ENCODE measurements at regions not wholly inside any gene's neighbourhood (a gene's known extent, or its start where the extent isn't known, plus 50 kb on each side); places are given as distances from the start of the nearest gene placed in this dataset.
"Not testable (repeated sequence)": the region's sequence is repeated elsewhere in the genome, so short reads cannot be mapped to it uniquely, and the experiment has no call there.

- no peaks in the 10 kb centered on the region for H3K4me1 ChIP-seq
- no peak for TF ChIP-seq CTCF (IDR thresholded peaks at IDR 0.05; ENCODE audit: insufficient read depth in 1 of 2, low read depth in 1 of 2, low read length in 1 of 2, severe bottlenecking in 1 of 2, unreplicated experiment in 1 of 2)
- DNase-seq: no peak
- H3K4me1 Mint-ChIP-seq (ENCODE audit: low read depth, unreplicated experiment): no peaks in the 10 kb centered on the region
- peaks cover 4% of the 10 kb centered on the region for H3K27me3 Mint-ChIP-seq (ENCODE audit: insufficient read depth, unreplicated experiment)
- H3K36me3 Mint-ChIP-seq (ENCODE audit: insufficient read depth, unreplicated experiment): no peaks in the 10 kb centered on the region
- H3K27me3 ChIP-seq (replicated peaks; ENCODE audit: control insufficient read depth, insufficient read depth, low read length): no peaks in the 10 kb centered on the region
- H3K27ac Mint-ChIP-seq (ENCODE audit: unreplicated experiment): no peak overlapping the region
- no peak overlapping the region for H3K4me3 ChIP-seq (ENCODE audit: low read depth, low read length)
- ChIA-PET CTCF (no interaction called here), POLR2A (no interaction called here)
- no peaks in the 10 kb centered on the region for H3K9me3 ChIP-seq
- no TSS peak for BruUV-seq (replicated peaks)
- H3K9me3 Mint-ChIP-seq (ENCODE audit: unreplicated experiment): no peaks in the 10 kb centered on the region
- intact Hi-C loops (cut with micrococcal nuclease; ENCODE audit: unreplicated experiment): no loop called here
- H3K4me3 Mint-ChIP-seq (ENCODE audit: unreplicated experiment): no peak overlapping the region
- H3K36me3 ChIP-seq (ENCODE audit: control insufficient read depth, insufficient read depth, low read length): no peaks in the 10 kb centered on the region
Observed at GRCh38 chr10:9126728-9127127, 1072.2 kb downstream of the GATA3 start.

GRCh38 chr10:9137368-9137767 is 1082.9 kb downstream of the GATA3 start:
- H3K9me3 Mint-ChIP-seq (ENCODE audit: unreplicated experiment): no peaks in the 10 kb centered on the region
- no TSS peak for BruUV-seq (replicated peaks)
- no peaks in the 10 kb centered on the region for H3K4me1 Mint-ChIP-seq (ENCODE audit: low read depth, unreplicated experiment)
- no peaks in the 10 kb centered on the region for H3K9me3 ChIP-seq
- peaks cover 4% of the 10 kb centered on the region; the same call in 1 of the 2 replicates for H3K4me1 ChIP-seq
- intact Hi-C loops (cut with micrococcal nuclease; ENCODE audit: unreplicated experiment): no loop called here
- no peak overlapping the region for H3K27ac Mint-ChIP-seq (ENCODE audit: unreplicated experiment)
- DNase-seq: no peak
- H3K27me3 Mint-ChIP-seq (ENCODE audit: insufficient read depth, unreplicated experiment): no peaks in the 10 kb centered on the region
- H3K36me3 ChIP-seq (ENCODE audit: control insufficient read depth, insufficient read depth, low read length): no peaks in the 10 kb centered on the region
- no peak overlapping the region for H3K4me3 Mint-ChIP-seq (ENCODE audit: unreplicated experiment)
- TF ChIP-seq CTCF (IDR thresholded peaks at IDR 0.05; ENCODE audit: insufficient read depth in 1 of 2, low read depth in 1 of 2, low read length in 1 of 2, severe bottlenecking in 1 of 2, unreplicated experiment in 1 of 2): no peak
- ChIA-PET CTCF (no interaction called here), POLR2A (no interaction called here)
- no peaks in the 10 kb centered on the region for H3K27me3 ChIP-seq (replicated peaks; ENCODE audit: control insufficient read depth, insufficient read depth, low read length)
- no peak overlapping the region for H3K4me3 ChIP-seq (ENCODE audit: low read depth, low read length)
- no peaks in the 10 kb centered on the region for H3K36me3 Mint-ChIP-seq (ENCODE audit: insufficient read depth, unreplicated experiment)

GRCh38 chr10:9138829-9139228 is 1084.3 kb downstream of the GATA3 start:
- BruUV-seq (replicated peaks); CTCF ChIA-PET; H3K4me3 ChIP-seq (ENCODE audit: low read depth, low read length); H3K9me3 Mint-ChIP-seq (ENCODE audit: unreplicated experiment); H3K9me3 ChIP-seq; H3K4me3 Mint-ChIP-seq (ENCODE audit: unreplicated experiment); H3K4me1 Mint-ChIP-seq (ENCODE audit: low read depth, unreplicated experiment); H3K4me1 ChIP-seq; H3K36me3 ChIP-seq (ENCODE audit: control insufficient read depth, insufficient read depth, low read length); H3K27ac Mint-ChIP-seq (ENCODE audit: unreplicated experiment); H3K27me3 Mint-ChIP-seq (ENCODE audit: insufficient read depth, unreplicated experiment); POLR2A ChIA-PET; DNase-seq; H3K27me3 ChIP-seq (replicated peaks; ENCODE audit: control insufficient read depth, insufficient read depth, low read length); intact Hi-C loops (cut with micrococcal nuclease; ENCODE audit: unreplicated experiment); H3K36me3 Mint-ChIP-seq (ENCODE audit: insufficient read depth, unreplicated experiment): not testable (repeated sequence)

GRCh38 chr10:9140373-9140772 is 1085.9 kb downstream of the GATA3 start:
- no TSS peak for BruUV-seq (replicated peaks)
- ChIA-PET CTCF (no interaction called here), POLR2A (no interaction called here)
- H3K27me3 Mint-ChIP-seq (ENCODE audit: insufficient read depth, unreplicated experiment): no peaks in the 10 kb centered on the region
- no peaks in the 10 kb centered on the region for H3K36me3 Mint-ChIP-seq (ENCODE audit: insufficient read depth, unreplicated experiment)
- H3K27ac Mint-ChIP-seq (ENCODE audit: unreplicated experiment): no peak overlapping the region
- Histone ChIP-seq H3K9me3 (no peaks in the 10 kb centered on the region), H3K36me3 (ENCODE audit: control insufficient read depth, insufficient read depth, low read length) (no peaks in the 10 kb centered on the region), H3K27me3 (replicated peaks; ENCODE audit: control insufficient read depth, insufficient read depth, low read length) (no peaks in the 10 kb centered on the region), H3K4me1 (peaks cover 4% of the 10 kb centered on the region; the same call in 1 of the 2 replicates), H3K4me3 (ENCODE audit: low read depth, low read length) (no peak overlapping the region)
- no peaks in the 10 kb centered on the region for H3K4me1 Mint-ChIP-seq (ENCODE audit: low read depth, unreplicated experiment)
- intact Hi-C loops (cut with micrococcal nuclease; ENCODE audit: unreplicated experiment): no loop called here
- H3K4me3 Mint-ChIP-seq (ENCODE audit: unreplicated experiment): no peak overlapping the region
- TF ChIP-seq CTCF (IDR thresholded peaks at IDR 0.05; ENCODE audit: insufficient read depth in 1 of 2, low read depth in 1 of 2, low read length in 1 of 2, severe bottlenecking in 1 of 2, unreplicated experiment in 1 of 2): no peak
- no peaks in the 10 kb centered on the region for H3K9me3 Mint-ChIP-seq (ENCODE audit: unreplicated experiment)
- DNase-seq: no peak
